ENCODE measurements at regions not wholly inside any gene's neighbourhood (a gene's known extent, or its start where the extent isn't known, plus 50 kb on each side); places are given as distances from the start of the nearest gene placed in this dataset.
"Not testable (repeated sequence)": the region's sequence is repeated elsewhere in the genome, so short reads cannot be mapped to it uniquely, and the experiment has no call there.

GRCh38 chr6:21282360-21282759, 311.2 kb upstream of the SOX4 start:
- H3K27ac ChIP-seq: not testable (repeated sequence)

DNA sequence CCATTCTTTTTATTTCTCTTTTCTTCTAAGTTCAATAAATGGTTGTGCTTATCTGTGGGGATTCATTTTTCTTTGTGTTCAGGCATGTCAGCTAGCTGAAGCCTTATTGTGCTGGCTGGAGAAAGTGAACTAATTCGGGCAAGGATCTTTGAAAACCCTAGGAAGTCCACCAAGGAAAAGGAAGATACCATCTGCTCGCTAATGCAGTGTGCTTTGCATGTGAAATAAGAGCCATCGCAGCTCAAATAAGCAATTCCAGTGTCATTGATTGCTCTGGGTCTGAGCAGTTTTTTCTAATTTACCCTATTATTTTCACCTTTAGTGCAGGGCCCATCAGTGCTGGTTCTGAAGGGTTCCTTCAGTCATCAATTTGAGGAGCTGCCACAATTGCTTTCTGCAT, 309.4 kb upstream of the SOX4 start:
- TF ChIP-seq CTCF (conservative IDR thresholded peaks at IDR 0.05) (no peak), ZFX (IDR thresholded peaks at IDR 0.05) (no peak)
- H3K27ac ChIP-seq: no peak overlapping the region

DNA sequence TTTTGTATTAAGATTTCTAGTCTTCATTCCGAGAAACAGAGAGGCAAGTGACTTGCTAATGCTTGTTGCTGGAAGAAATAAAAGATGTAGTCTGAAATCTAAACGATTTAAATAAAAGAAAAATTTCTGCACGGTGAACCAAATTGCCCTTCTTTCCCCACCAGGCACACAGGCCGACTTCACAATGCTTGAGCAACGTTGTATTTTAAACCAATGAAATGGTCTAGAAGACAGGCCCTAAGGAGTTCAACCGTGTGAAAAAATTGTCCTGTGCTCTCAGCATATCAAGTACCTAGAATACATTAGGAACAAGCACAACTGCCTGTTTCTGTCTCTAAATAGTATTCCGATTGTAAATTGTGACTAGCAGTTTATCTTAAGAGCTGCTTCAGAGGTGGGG, 308.8 kb upstream of the SOX4 start:
- H3K27ac ChIP-seq: no peak overlapping the region
- TF ChIP-seq CTCF (conservative IDR thresholded peaks at IDR 0.05) (no peak), ZFX (IDR thresholded peaks at IDR 0.05) (no peak)

GRCh38 chr6:21294144-21294543, 299.4 kb upstream of the SOX4 start:
- no peak overlapping the region for H3K27ac ChIP-seq

GRCh38 chr6:21295506-21296240, 297.9 kb upstream of the SOX4 start:
- no peak overlapping the region for H3K27ac ChIP-seq
- TF ChIP-seq CTCF (conservative IDR thresholded peaks at IDR 0.05): no peak
- TF ChIP-seq ZFX (IDR thresholded peaks at IDR 0.05): no peak

More at GRCh38 chr6:21294144-21294543, 299.4 kb upstream of the SOX4 start:
- TF ChIP-seq ZFX (IDR thresholded peaks at IDR 0.05) (no peak), CTCF (conservative IDR thresholded peaks at IDR 0.05) (no peak)

- no peak for TF ChIP-seq ZFX (IDR thresholded peaks at IDR 0.05)
- no peak for TF ChIP-seq CTCF (conservative IDR thresholded peaks at IDR 0.05)
These were observed 295.9 kb upstream of the SOX4 start for GRCh38 chr6:21297665-21298064.

DNA sequence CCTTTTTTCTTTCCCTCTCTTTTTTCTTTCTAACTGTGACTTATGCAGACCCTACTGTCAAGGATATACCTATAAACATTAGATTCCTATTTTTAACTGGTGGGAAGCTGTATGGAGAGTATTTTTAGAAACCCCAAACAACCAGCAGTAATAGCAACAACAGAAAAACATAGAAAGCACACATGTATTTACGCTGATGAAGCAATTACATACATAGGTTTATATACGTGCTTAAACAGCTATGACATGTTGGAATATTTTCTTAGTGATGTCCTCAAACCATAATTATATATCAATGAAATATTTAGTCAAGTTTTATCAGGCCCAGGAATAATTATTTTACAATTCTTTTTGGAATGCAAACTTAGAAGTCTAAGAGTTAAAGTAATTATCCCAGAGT, 294.3 kb upstream of the SOX4 start:
- H3K27ac ChIP-seq: no peak overlapping the region
- no peak for TF ChIP-seq CTCF (conservative IDR thresholded peaks at IDR 0.05)
- no peak for TF ChIP-seq ZFX (IDR thresholded peaks at IDR 0.05)

More at GRCh38 chr6:21297665-21298064, 295.9 kb upstream of the SOX4 start:
- no peak overlapping the region for H3K27ac ChIP-seq

DNA sequence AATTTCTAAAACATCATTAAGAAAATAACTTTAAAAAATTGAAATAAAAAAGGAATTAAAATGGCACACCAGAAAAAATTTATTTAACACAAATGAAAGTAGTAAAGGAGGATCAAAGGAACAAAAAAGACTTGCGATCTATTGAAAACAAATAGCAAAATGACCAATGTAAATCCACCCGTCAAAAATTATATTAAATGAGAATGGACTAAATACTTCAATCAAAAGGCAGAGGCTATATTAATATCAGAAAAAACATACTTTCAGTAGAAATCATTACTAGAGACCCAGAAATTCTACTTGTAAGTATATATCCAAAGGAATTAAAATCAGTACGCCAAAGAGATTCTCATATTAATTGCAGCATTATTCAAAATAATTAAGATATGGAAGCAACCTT, 293.1 kb upstream of the SOX4 start:
- TF ChIP-seq CTCF (conservative IDR thresholded peaks at IDR 0.05) (no peak), ZFX (IDR thresholded peaks at IDR 0.05) (no peak)
- H3K27ac ChIP-seq: no peak overlapping the region
